ENCODE measurements at regions not wholly inside any gene's neighbourhood (a gene's known extent, or its start where the extent isn't known, plus 50 kb on each side); places are given as distances from the start of the nearest gene placed in this dataset.

GRCh38 chr4:100049872-100050271, 99.8 kb upstream of the H2AZ1 start:
- Histone ChIP-seq H3K27me3 (no peaks in the 10 kb centered on the region), H3K4me3 (no peak overlapping the region), H3K36me3 (no peaks in the 10 kb centered on the region), H3K27ac (no peak overlapping the region), H3K4me1 (no peaks in the 10 kb centered on the region), H3K9me3 (no peaks in the 10 kb centered on the region)
- intact Hi-C loops (cut with DNase I; ENCODE audit: low total_unique reads), result no loop called here
- TF ChIP-seq POLR2AphosphoS5 (IDR thresholded peaks at IDR 0.05) (no peak), POLR2A (IDR thresholded peaks at IDR 0.05) (no peak), EP300 (IDR thresholded peaks at IDR 0.05) (no peak), CTCF (IDR thresholded peaks at IDR 0.05) (no peak)
- DNase-seq, result no peak

- WGBS, 5 donors, result 69 to 83% (median 77%) methylated on average over 2 of the region's 2 CpGs
- intact Hi-C loops (cut with DNase I; ENCODE audit: low total_unique reads), result no loop called here
- Histone ChIP-seq H3K4me1 (no peaks in the 10 kb centered on the region), H3K36me3 (no peaks in the 10 kb centered on the region), H3K9me3 (peaks cover 0 to 3% (median 0%) of the 10 kb centered on the region in 4 donors), H3K4me3 (no peak overlapping the region), H3K27me3 (no peaks in the 10 kb centered on the region), H3K27ac (no peak overlapping the region)
- TF ChIP-seq EP300 (IDR thresholded peaks at IDR 0.05) (no peak), CTCF (IDR thresholded peaks at IDR 0.05) (no peak), POLR2A (IDR thresholded peaks at IDR 0.05) (no peak)
- no peak for DNase-seq
Observed at GRCh38 chr4:100042711-100043110, 92.6 kb upstream of the H2AZ1 start.

GRCh38 chr4:100042235-100042634, 92.2 kb upstream of the H2AZ1 start:
- WGBS, 5 donors, result 35 to 79% (median 68%) methylated on average over 2 of the region's 2 CpGs
- peaks cover 0 to 3% (median 0%) of the 10 kb centered on the region in 4 donors for H3K9me3 ChIP-seq
- intact Hi-C loops (cut with DNase I; ENCODE audit: low total_unique reads), result no loop called here
- H3K27ac ChIP-seq, result no peak overlapping the region
- no peaks in the 10 kb centered on the region for H3K36me3 ChIP-seq
- TF ChIP-seq POLR2A (IDR thresholded peaks at IDR 0.05) (no peak), EP300 (IDR thresholded peaks at IDR 0.05) (no peak), POLR2AphosphoS5 (IDR thresholded peaks at IDR 0.05) (no peak), CTCF (IDR thresholded peaks at IDR 0.05) (no peak)
- no peak for DNase-seq
- H3K4me1 ChIP-seq, result no peaks in the 10 kb centered on the region
- H3K4me3 ChIP-seq, result no peak overlapping the region
- no peaks in the 10 kb centered on the region for H3K27me3 ChIP-seq

- Histone ChIP-seq H3K9me3 (peaks cover 0 to 3% (median 1%) of the 10 kb centered on the region in 4 donors), H3K27ac (no peak overlapping the region), H3K4me3 (no peak overlapping the region), H3K27me3 (no peaks in the 10 kb centered on the region), H3K36me3 (no peaks in the 10 kb centered on the region), H3K4me1 (no peaks in the 10 kb centered on the region)
- intact Hi-C loops (cut with DNase I; ENCODE audit: low total_unique reads), result no loop called here
- no peak for TF ChIP-seq EP300 (IDR thresholded peaks at IDR 0.05)
- TF ChIP-seq CTCF (IDR thresholded peaks at IDR 0.05), result no peak
- no peak for TF ChIP-seq POLR2A (IDR thresholded peaks at IDR 0.05)
- TF ChIP-seq POLR2AphosphoS5 (IDR thresholded peaks at IDR 0.05), result no peak
- no peak for DNase-seq
- WGBS, 5 donors, result 91 to 97% (median 94%) methylated on average over 4 of the region's 4 CpGs
Observed at GRCh38 chr4:100041646-100042045, 91.6 kb upstream of the H2AZ1 start.
